ENCODE measurements at regions not wholly inside any gene's neighbourhood (a gene's known extent, or its start where the extent isn't known, plus 50 kb on each side); places are given as distances from the start of the nearest gene placed in this dataset.

- no peak for TF ChIP-seq POLR2AphosphoS5 (IDR thresholded peaks at IDR 0.05; ENCODE audit: low read depth, low read length)
- TF ChIP-seq EZH2 (IDR thresholded peaks at IDR 0.05), result no peak
- TF ChIP-seq CTCF (IDR thresholded peaks at IDR 0.05 in 2 of 3, conservative IDR thresholded peaks at IDR 0.05 in 1 of 3; ENCODE audit: borderline replicate concordance in 1 of 3, insufficient read depth in 1 of 3, low read depth in 2 of 3, low read length in 2 of 3), result no peak
- no peak for TF ChIP-seq MAX (IDR thresholded peaks at IDR 0.05)
- no peak for TF ChIP-seq REST (IDR thresholded peaks at IDR 0.05; ENCODE audit: low read depth)
Observed at GRCh38 chr18:25669741-25670140, 317.8 kb upstream of the ZNF521 start.

Data from HCT116 (cell line).